ENCODE measurements at regions not wholly inside any gene's neighbourhood (a gene's known extent, or its start where the extent isn't known, plus 50 kb on each side); places are given as distances from the start of the nearest gene placed in this dataset.

- no peak for DNase-seq (ENCODE audit: low spot score)
Measured at GRCh38 chr15:88403351-88403791, 63.8 kb downstream of the MRPL46 start.

GRCh38 chr15:88401996-88402656 lies 65.1 kb downstream of the MRPL46 start:
- DNase-seq (ENCODE audit: low spot score): no peak

GRCh38 chr15:88401251-88401995 lies 65.8 kb downstream of the MRPL46 start:
- DNase-seq (ENCODE audit: low spot score): no peak

GRCh38 chr15:88400591-88401250 lies 66.5 kb downstream of the MRPL46 start:
- no peak for DNase-seq (ENCODE audit: low spot score)

- no peak for DNase-seq (ENCODE audit: low spot score)
Measured at GRCh38 chr15:88400084-88400483, 67.1 kb downstream of the MRPL46 start.

- DNase-seq (ENCODE audit: low spot score): no peak
Measured at GRCh38 chr15:88399021-88399685, 68.0 kb downstream of the MRPL46 start.

- DNase-seq (ENCODE audit: low spot score): no peak
Measured at GRCh38 chr15:88398011-88398410, 69.2 kb downstream of the MRPL46 start.

GRCh38 chr15:88397506-88397905 lies 69.7 kb downstream of the MRPL46 start:
- no peak for DNase-seq (ENCODE audit: low spot score)

- no peak for DNase-seq (ENCODE audit: low spot score)
Measured at GRCh38 chr15:88395872-88396781, 71.1 kb downstream of the MRPL46 start.

- DNase-seq (ENCODE audit: low spot score): no peak
Measured at GRCh38 chr15:88395241-88395640, 71.9 kb downstream of the MRPL46 start.

GRCh38 chr15:88394553-88395145 lies 72.5 kb downstream of the MRPL46 start:
- DNase-seq (ENCODE audit: low spot score): no peak

- no peak for DNase-seq (ENCODE audit: low spot score)
Measured at GRCh38 chr15:88393719-88394519, 73.3 kb downstream of the MRPL46 start.

GRCh38 chr15:88391700-88392099 lies 75.5 kb downstream of the MRPL46 start:
- no peak for DNase-seq (ENCODE audit: low spot score)

GRCh38 chr15:88391006-88391405 lies 76.2 kb downstream of the MRPL46 start:
- no peak for DNase-seq (ENCODE audit: low spot score)

GRCh38 chr15:88390164-88390901 lies 76.9 kb downstream of the MRPL46 start:
- no peak for DNase-seq (ENCODE audit: low spot score)

- no peak for DNase-seq (ENCODE audit: low spot score)
Measured at GRCh38 chr15:88389120-88389519, 78.1 kb downstream of the MRPL46 start.

GRCh38 chr15:88388686-88389085 lies 78.5 kb downstream of the MRPL46 start:
- no peak for DNase-seq (ENCODE audit: low spot score)

GRCh38 chr15:88385078-88385700 lies 82.0 kb downstream of the MRPL46 start:
- DNase-seq (ENCODE audit: low spot score): no peak

- no peak for DNase-seq (ENCODE audit: low spot score)
Measured at GRCh38 chr15:88383354-88383753, 83.8 kb downstream of the MRPL46 start.

All from globus pallidus (tissue), 1 donor.